Vagina (tissue), 2 donors: ENCODE measurements at regions not wholly inside any gene's neighbourhood (a gene's known extent, or its start where the extent isn't known, plus 50 kb on each side); places are given as distances from the start of the nearest gene placed in this dataset.

Experiments
- DNase-seq, 2 donors: peaks; one replicate each; pipeline ENCODE4 v3.0.0-alpha.2; 2017; ENCODE audit errors: extremely low spot score in 2 of 2
- H3K27ac ChIP-seq: fragments of 200-600 bp; sonication (generic); one replicate; pipeline ENCODE4 v1.5.1; 2019
- H3K27me3 ChIP-seq: fragments of 200-600 bp; sonication (generic); one replicate; pipeline ENCODE4 v1.5.1; 2019
- H3K36me3 ChIP-seq, 2 donors: fragments of 200-600 bp; sonication (generic); one replicate each; pipeline ENCODE4 v1.5.1; 2017 to 2019
- H3K4me1 ChIP-seq: fragments of 200-600 bp; sonication (generic); one replicate; pipeline ENCODE4 v1.5.1; 2019
- H3K4me3 ChIP-seq, 2 donors: fragments of 200-600 bp; sonication (generic); 1 replicate in 1 of 2; 2 replicates in 1 of 2; pipeline ENCODE4 v1.5.1; 2016 to 2019
- H3K9me3 ChIP-seq: fragments of 200-600 bp; sonication (generic); one replicate; pipeline ENCODE4 v1.5.1; 2019
- POLR2A ChIP-seq, 2 donors: fragments of 450-650 bp; IDR thresholded peaks; one replicate each; pipeline ENCODE4 v1.6.1; 2017; ENCODE audit warnings: antibody characterized with exemption in 2 of 2, mild to moderate bottlenecking in 2 of 2, moderate library complexity in 2 of 2
- POLR2AphosphoS5 ChIP-seq, 2 donors: sonication (generic); formaldehyde crosslinking; IDR thresholded peaks; one replicate each; pipeline ENCODE4 v1.9.0; 2017; ENCODE audit warnings: antibody characterized with exemption in 2 of 2, mild to moderate bottlenecking in 2 of 2, low read depth in 1 of 2; ENCODE audit not compliant: insufficient read depth in 1 of 2
- intact Hi-C: fragments of 100-400 bp; cut with DNase I; formaldehyde crosslinking; loops from one replicate; pipeline ENCODE4 v1.15.1; 2023
- TF ChIP-seq, protein P1 (sequence below), 3 experiments: fragments of 450-650 bp in 2 of 3; fragments of 200-600 bp in 1 of 3; sonication (generic) in 1 of 3; IDR thresholded peaks; one replicate each; pipeline ENCODE4 v1.5.1; 2017 to 2019; ENCODE audit warnings: antibody characterized with exemption in 3 of 3, mild to moderate bottlenecking in 2 of 3, moderate library complexity in 2 of 3

DNA sequence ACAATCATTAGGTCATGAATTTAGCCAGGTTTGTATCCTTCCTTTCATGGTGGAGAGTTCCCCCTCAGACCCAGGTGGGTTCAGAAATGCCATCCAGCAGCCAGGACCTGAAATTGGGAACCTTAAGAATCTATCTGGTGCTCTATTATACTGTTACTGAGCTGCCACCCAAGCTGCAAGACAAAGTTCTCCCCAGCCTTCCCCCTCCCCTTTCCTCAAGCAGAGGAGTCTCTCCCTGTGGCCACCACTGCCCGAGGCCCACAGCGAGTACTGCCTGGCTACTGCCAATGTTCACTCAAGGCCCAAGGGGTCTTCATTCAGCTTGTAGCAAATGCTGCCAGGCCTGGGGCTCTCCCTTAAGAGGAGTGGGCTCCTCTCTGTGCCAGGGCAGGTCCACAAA lies 133.8 kb downstream of the TMEM38B start:
- Histone ChIP-seq H3K4me1 (no peaks in the 10 kb centered on the region), H3K4me3 (no peak overlapping the region), H3K9me3 (no peaks in the 10 kb centered on the region), H3K27ac (no peak overlapping the region), H3K27me3 (no peaks in the 10 kb centered on the region), H3K36me3 (no peaks in the 10 kb centered on the region)
- TF ChIP-seq POLR2AphosphoS5 (IDR thresholded peaks at IDR 0.05; ENCODE audit: insufficient read depth in 1 of 2, low read depth in 1 of 2) (no peak), POLR2A (IDR thresholded peaks at IDR 0.05) (no peak)
- TF ChIP-seq, protein P1, sequence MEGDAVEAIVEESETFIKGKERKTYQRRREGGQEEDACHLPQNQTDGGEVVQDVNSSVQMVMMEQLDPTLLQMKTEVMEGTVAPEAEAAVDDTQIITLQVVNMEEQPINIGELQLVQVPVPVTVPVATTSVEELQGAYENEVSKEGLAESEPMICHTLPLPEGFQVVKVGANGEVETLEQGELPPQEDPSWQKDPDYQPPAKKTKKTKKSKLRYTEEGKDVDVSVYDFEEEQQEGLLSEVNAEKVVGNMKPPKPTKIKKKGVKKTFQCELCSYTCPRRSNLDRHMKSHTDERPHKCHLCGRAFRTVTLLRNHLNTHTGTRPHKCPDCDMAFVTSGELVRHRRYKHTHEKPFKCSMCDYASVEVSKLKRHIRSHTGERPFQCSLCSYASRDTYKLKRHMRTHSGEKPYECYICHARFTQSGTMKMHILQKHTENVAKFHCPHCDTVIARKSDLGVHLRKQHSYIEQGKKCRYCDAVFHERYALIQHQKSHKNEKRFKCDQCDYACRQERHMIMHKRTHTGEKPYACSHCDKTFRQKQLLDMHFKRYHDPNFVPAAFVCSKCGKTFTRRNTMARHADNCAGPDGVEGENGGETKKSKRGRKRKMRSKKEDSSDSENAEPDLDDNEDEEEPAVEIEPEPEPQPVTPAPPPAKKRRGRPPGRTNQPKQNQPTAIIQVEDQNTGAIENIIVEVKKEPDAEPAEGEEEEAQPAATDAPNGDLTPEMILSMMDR (IDR thresholded peaks at IDR 0.05) = no peak
- DNase-seq = no peak
- intact Hi-C loops = no loop called here

- Histone ChIP-seq H3K9me3 (no peaks in the 10 kb centered on the region), H3K27me3 (no peaks in the 10 kb centered on the region), H3K4me1 (no peaks in the 10 kb centered on the region), H3K4me3 (no peak overlapping the region), H3K27ac (no peak overlapping the region), H3K36me3 (no peaks in the 10 kb centered on the region)
- intact Hi-C loops = no loop called here
- DNase-seq = no peak
- TF ChIP-seq POLR2A (IDR thresholded peaks at IDR 0.05) (no peak), POLR2AphosphoS5 (IDR thresholded peaks at IDR 0.05; ENCODE audit: insufficient read depth in 1 of 2, low read depth in 1 of 2) (no peak)
- TF ChIP-seq, protein P1 (IDR thresholded peaks at IDR 0.05) = no peak
Observed at GRCh38 chr9:105828596-105829213, 134.4 kb downstream of the TMEM38B start.

GRCh38 chr9:105830461-105830860 lies 136.1 kb downstream of the TMEM38B start:
- H3K4me3 ChIP-seq = no peak overlapping the region
- no peaks in the 10 kb centered on the region for H3K4me1 ChIP-seq
- H3K27me3 ChIP-seq = no peaks in the 10 kb centered on the region
- TF ChIP-seq POLR2AphosphoS5 (IDR thresholded peaks at IDR 0.05; ENCODE audit: insufficient read depth in 1 of 2, low read depth in 1 of 2) = no peak
- no peak for TF ChIP-seq POLR2A (IDR thresholded peaks at IDR 0.05)
- TF ChIP-seq, protein P1 (IDR thresholded peaks at IDR 0.05) = no peak
- H3K27ac ChIP-seq = no peak overlapping the region
- H3K9me3 ChIP-seq = no peaks in the 10 kb centered on the region
- no peak for DNase-seq
- intact Hi-C loops = no loop called here
- no peaks in the 10 kb centered on the region for H3K36me3 ChIP-seq

DNA sequence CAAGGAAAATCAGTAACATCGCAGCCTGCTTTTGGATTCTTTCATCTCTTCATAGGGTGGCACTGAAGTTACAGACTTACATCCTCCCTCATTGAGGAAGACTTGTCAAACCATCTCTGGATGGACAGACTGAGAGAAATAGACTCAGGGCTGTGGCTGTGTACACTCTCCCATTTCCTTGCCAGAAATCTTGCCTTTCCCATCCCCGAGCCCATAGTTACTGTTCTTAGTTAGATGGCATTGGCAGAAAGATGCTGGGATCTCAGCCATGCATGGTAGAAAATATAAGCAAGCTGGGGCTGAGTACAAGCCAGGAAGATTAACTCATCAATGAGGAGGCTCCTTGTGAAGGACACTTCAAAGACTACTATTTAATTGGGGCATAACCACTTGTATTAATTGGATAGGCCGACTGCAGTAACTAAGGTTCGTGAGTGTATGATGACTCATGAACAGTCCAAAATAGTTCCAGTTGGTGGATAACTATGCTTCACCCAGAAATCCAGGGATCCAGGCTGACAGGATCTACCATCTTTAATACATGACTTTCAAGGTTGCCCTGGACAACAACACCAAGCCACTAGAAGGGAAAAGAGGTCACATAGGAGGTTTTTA lies 137.9 kb downstream of the TMEM38B start:
- no peaks in the 10 kb centered on the region for H3K27me3 ChIP-seq
- H3K4me3 ChIP-seq = no peak overlapping the region
- H3K4me1 ChIP-seq = no peaks in the 10 kb centered on the region
- intact Hi-C loops = no loop called here
- H3K9me3 ChIP-seq = no peaks in the 10 kb centered on the region
- H3K27ac ChIP-seq = no peak overlapping the region
- H3K36me3 ChIP-seq = no peaks in the 10 kb centered on the region
- no peak for DNase-seq
- TF ChIP-seq POLR2A (IDR thresholded peaks at IDR 0.05) = no peak
- TF ChIP-seq, protein P1 (IDR thresholded peaks at IDR 0.05) = no peak
- TF ChIP-seq POLR2AphosphoS5 (IDR thresholded peaks at IDR 0.05; ENCODE audit: insufficient read depth in 1 of 2, low read depth in 1 of 2) = no peak

GRCh38 chr9:105833271-105833975 lies 139.1 kb downstream of the TMEM38B start:
- no peaks in the 10 kb centered on the region for H3K4me1 ChIP-seq
- no peaks in the 10 kb centered on the region for H3K27me3 ChIP-seq
- no peak overlapping the region for H3K4me3 ChIP-seq
- H3K36me3 ChIP-seq = no peaks in the 10 kb centered on the region
- TF ChIP-seq POLR2A (IDR thresholded peaks at IDR 0.05) = no peak
- TF ChIP-seq, protein P1 (IDR thresholded peaks at IDR 0.05) = no peak
- no peak for TF ChIP-seq POLR2AphosphoS5 (IDR thresholded peaks at IDR 0.05; ENCODE audit: insufficient read depth in 1 of 2, low read depth in 1 of 2)
- intact Hi-C loops = no loop called here
- no peak overlapping the region for H3K27ac ChIP-seq
- H3K9me3 ChIP-seq = no peaks in the 10 kb centered on the region
- no peak for DNase-seq
